IPS DF 4.7 (cell line): ENCODE measurements at regions not wholly inside any gene's neighbourhood (a gene's known extent, or its start where the extent isn't known, plus 50 kb on each side); places are given as distances from the start of the nearest gene placed in this dataset.

Source experiments
- DNase-seq: peaks from one replicate; pipeline ENCODE4 v3.0.0-alpha.2; 2013; ENCODE audit warnings: low spot score; ENCODE audit errors: extremely low read depth

DNA sequence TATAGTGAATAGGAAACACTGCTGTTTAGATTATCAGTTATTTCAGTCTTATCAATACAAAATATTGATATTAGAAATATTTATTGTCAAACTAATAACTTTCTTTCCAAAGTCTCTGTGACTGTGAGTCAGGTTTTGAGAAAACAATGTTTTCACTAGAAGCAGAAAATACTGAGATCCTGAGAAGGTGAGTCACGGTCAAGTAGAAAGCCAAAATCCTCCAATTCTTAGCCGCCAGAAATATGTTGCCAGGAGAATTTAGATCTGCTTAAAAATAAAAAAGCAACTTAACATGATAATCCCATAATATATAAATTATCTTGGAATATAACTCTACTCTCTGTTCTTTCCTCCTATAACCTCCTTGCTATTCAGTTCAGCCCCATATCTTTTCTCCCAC is 181.9 kb upstream of the NRXN1 start:
- no peak for DNase-seq

DNA sequence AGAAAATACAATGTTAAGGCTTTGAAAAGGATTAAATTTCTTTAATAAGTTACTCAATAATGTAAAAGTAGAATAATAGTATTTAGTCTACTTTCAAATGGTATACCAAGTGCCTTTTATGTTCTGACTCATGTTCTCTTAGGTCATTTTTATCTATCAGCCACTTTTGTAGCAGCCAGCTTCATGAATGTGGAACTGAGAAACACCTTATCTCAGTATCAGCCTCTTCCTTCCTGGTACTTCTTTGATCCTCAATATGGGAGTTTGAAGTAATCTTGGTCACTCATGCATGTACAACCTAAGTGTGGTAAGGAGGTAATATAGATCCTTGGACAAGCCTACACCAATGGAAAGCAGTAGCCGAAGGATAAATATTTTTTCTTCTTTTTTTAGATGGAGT is 180.4 kb upstream of the NRXN1 start:
- DNase-seq, result no peak

DNA sequence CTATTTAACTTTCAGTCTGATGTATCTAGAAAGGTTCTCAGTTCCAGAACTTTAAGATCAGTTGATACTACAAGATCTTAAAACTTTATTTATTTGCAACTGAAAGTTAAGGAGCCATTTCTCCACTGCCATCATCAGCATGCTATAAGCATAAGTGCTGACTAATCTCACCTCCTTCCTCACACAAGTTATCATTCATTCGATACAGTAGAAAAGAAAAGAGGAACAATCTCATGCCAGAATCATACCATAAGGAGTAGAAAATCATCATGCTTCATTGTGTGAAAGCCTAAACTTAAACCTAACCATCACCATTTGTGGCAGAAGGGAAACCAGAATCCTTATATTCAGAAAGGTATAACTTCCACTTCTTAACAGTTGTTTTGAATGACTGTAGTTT is 176.6 kb upstream of the NRXN1 start:
- no peak for DNase-seq

DNA sequence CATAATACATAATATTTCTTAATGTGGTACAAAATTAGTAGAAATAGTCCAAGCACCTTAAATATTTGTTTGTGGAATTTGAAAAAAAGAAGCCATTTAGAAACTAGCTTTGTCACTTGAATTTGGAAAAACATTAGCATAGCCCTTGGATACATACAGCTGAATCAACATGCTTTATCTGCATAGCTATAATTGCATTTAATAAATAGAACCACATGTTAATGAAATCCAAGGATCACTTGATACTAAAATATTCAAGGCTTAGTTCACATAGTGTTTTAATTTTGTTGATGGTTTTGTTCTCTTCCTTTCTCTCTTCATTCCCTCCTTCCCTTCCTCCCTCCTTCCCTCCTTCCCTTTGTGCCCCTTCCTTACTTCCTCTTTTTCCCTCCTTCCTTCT is 169.4 kb upstream of the NRXN1 start:
- no peak for DNase-seq

DNA sequence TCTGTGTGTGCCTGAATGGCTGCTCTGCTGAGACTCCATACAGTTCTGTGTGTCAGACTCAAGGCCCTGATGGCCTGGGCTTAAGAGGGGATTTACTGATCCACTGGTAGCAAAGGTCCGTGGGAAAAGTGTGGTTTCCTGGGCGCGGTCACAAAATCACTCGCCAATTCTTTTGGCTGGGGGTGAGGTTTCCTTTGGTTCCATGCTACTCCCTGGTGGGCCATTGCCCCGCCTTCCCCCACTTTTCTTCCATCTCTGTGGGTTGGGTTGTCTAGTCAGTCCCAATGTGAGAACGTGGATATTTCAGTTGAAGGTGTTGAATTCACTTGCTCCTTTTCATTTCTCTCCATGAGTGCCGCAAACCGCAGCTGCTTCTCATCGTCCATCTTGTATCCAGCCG is 162.7 kb upstream of the NRXN1 start:
- DNase-seq, result no peak

DNA sequence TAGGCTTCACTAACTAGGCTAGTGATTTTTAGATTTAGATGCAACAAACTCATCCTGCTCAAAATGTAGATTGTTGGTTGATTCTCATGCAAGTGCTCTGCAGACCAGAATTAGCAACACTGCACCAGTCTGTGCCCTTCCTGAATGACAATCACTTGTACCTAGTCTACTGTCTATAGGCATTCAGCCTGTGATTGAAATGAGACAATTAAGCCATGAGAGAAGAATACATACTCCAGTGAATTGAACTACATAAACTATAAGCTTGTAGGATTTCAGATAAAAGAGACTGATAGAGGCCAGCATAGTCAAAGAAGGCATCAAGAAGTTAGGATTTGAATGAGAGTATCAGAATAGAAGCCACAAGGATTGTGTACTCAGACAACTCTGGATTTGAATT is 138.3 kb upstream of the NRXN1 start:
- no peak for DNase-seq

DNA sequence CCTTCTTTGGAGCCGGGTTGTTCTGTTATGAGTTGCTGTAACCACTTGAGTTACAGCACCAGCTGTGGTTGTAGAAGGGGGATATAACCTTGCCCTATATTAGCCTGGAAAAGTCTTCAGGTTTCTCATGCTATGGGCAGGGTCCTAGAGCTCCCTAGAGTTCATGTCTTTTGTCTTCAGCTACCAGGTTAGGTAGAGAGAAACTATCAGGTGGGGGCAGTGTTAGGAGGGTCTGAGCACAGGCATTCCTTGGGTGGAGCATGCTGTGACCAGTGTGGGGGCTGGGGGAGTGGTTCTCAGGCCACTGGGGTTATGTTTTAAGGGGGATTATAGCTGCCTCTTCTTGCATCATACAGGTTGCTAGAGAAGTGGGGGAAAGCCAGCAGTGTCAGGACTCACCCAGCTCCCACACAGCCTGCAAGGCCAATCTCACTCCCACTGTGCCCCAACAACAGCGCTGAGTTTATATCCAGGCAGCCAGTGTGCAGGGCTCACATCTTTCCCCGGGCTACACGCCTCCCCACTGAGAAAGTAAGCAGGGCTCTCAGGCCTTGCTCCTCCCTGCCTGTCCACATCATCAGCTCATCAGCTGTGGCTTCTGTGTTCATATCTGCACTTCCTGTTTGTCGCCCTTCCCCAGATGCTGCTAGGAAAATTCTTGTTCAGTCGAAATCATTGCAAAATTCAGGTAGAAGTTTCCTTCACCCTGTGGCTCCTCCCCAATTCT is 133.8 kb upstream of the NRXN1 start:
- no peak for DNase-seq

DNA sequence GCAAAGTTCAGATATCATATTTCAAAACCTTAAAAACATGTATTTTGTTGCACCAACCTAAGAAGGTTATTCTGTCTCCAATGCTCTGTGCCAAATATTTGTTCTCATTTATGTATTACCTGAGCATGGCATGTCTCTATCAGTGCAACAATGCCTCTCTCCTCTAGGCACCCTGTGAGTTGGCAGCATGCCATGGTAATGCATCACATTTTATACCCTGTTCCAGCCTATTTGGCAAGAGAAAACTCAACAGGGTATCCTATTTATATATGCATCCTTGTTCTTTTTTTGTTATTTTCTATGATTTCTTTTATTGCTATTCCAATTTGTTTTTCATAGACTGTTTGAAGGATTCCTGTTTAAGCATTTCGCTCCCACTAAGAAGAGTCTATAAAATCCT is 126.3 kb upstream of the NRXN1 start:
- DNase-seq, result no peak

DNA sequence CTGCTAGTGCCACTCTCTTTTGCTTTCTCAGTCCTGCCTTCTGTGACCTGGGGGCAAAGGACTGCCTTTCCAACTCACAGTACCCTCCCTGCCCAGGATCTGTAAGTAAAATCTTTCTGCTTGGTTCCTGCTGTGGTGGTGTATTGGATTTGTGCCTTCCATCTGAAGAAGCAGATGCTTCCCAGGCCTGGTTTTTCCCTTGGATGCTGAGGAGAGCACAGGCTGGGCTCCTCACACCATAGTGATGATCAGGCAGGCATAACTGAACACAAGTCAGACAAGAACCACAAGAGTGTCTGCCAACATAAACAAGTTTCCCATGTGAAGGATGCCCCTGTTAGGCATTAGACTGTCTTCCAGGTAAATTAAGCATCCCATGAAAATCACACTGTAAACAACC is 121.3 kb upstream of the NRXN1 start:
- no peak for DNase-seq

DNA sequence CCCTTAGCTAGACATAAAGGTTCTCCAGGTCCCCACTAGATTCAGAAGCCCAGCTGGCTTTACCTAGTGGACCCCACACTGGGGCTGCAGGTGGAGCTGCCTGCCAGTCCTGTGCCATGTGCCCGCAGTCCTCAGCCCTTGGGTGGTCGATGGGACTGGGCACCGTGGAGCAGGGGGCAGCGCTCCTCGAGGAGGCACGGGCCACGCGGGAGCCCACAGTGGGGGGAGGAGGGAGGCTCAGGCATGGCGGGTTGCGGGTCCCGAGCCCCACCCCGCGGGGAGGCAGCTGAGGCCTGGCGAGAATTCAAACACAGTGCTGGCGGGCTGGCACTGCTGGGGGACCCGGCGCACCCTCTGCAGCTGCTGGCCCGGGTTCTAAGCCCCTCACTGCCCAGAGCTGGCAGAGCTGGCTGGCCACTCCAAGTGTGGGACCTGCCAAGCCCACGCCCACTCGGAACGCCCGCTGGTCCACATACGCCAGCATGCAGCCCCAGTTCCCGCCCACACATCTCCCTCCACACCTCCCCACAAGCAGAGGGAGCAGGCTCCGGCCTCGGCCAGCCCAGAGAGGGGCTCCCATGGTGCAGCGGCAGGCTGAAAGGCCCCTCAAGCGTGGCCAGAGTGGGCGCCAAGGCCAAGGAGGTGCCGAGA is 119.7 kb upstream of the NRXN1 start:
- DNase-seq, result no peak

DNA sequence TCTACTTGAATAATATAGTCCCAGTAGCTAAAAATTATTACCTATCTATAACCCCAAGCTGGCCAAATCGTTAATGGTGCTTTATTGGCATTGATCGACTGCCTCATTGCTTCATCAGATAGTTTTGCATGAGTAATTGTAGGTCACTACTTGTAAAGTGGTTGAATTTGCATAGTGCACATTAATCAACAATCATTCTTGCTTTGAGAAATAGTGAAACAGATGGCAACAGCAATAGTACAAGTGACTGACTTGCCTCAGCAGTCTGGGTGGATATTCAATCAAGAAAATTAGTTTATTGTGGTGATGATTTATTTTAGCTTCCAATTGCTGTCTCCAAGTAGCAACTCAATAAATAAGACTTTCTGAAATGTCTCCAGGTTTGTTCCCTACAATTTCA is 117.8 kb upstream of the NRXN1 start:
- DNase-seq, result no peak

DNA sequence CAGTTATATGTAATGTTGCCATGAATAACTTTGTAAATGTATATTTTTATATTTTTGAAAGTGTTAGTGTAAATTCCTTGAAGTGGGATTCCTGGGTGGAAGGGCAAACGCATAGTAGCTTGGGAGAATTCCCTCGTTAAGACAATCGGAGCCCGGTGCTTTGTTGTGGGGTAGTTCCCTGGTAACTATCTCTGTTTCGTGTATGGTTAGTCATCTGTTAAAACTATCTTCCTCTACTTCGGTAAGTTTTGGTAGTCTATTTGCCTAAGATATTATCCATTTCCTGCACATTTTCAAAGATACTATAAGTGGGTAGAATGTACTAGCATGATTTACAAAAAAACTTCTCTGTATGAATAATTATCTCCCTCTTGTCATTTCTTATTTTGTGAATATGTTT is 113.8 kb upstream of the NRXN1 start:
- no peak for DNase-seq

DNA sequence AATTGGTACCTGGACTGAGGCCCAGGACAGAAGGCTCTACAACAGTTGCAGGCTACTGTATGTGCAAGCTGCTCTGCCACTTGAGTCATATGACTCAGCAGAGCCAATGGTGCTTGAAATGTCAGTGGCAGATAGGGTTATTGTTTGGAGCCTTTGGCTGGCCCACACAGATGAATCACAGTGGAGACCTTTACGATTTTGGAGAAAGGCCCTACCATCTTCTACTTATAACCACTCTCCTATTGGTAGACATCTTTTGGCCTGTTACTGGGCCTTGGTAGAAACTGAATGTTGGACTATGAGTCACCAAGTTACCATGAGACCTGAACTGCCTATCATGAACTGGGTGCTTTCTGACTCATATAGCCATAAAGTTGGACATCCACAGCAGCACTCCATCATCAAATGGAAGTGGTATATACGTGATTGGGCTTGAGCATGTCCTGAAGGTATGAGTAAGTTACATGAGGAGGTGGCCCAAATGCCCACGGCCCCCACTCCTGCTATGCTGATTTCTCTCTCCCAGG is 88.9 kb upstream of the NRXN1 start:
- DNase-seq, result no peak

DNA sequence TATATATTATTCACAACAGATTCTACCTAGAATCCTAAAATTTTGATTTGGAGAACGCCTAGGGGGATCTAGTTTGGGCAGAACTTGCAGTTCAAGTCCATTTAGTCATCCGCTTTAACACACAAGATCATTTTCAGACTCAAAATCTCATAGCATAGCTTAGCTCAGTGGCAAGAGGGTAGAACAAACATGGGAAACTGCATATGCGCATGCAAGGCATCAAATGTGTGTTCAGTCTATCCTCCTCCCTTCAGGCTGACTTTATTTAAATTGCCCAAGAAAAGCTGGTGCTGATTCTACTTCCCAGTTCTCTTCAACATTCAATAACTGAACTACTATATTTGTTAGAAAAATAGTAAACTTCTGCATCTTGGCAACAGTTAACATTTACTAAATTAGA is 79.6 kb upstream of the NRXN1 start:
- DNase-seq, result no peak

DNA sequence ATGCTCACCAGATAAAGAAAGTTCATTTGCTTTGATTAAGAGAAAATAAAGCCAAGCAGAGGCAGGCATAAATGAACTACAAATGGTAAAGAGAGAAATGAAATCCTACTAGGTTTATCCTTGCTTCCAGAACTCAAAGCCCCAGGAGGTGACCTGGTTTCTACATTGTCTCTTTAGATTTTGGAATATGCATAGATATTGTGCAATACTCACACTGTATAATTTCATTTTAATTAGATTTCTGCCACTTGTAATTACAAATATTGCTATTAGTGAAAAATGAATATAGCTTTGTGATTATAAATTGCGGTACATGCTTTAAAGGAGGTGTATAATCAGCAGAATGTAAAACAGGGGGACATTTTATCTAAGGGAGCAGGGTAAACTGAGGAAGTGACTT is 76.9 kb upstream of the NRXN1 start:
- DNase-seq, result no peak

DNA sequence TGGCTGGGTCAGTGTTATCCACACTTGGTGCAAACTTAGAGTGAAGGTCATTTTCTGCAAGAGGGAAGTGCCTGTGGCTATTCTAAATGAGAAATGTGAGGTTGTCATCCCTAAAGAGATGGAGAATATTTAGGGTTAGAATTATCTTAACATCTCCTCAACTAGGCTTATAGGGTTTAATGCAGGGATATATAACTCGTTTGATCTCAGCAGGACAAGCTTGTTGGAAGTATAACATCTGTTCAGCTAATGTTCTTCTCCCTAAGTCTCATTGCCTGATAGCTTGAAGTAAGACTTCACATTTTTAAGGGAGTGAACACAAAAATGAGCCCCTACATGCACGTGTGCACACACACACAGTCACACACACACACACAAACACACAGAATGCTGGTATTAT is 75.9 kb upstream of the NRXN1 start:
- DNase-seq, result no peak

DNA sequence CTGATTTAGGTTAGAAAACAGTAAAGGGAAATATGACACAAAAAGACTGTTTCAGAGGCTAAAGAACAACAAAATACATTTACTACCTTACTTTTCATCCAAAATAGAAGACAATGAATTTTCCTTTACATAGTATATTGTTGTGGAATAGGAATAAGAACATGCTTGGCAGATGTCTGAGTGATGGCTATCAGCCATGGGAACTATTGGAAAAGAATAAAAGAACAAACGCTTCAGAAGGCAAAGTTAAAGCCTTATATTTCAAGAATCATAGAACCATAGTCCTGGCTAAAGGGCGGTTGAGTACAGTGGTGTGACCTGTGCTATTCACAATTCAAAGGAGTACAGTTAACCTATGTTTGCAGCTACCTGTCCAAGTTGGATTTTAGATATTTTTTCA is 73.9 kb upstream of the NRXN1 start:
- DNase-seq, result no peak

DNA sequence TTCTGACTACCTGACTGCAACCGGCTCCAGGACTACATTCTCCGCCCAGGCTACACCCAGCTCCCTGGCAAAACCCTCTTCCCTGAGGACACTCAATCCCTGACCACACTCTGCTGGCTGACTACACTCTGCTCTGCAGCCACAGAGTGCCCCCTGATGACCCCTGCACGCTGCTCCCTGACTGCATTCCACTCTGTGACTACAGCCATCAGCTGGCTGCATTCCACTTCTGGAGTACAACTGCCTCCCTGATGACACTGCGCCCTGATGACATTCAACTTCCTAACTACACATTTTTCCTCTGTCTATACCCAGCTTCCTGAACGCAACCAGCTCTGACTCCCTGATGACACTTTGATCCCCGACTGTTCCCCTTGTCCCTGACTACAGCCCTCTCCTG is 71.3 kb upstream of the NRXN1 start:
- DNase-seq, result no peak

DNA sequence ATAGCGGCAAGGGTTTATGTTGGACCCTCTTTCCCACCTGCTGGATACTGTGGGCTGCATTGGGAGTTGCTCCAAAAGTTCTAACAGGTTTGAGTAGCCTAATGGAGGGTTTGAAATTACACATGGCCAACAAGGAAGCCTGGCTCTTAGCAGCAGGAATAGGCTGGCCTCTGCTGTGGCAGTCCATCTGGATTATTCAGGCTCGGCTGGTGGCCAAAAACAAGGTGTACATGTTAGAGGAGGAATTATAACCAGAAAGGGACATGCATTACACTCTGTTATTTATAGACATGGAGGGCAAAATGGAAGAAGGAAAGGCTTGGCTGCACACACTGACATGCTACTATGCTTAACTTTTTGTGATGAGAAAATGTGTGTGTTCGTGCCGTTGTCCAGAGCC is 61.1 kb upstream of the NRXN1 start:
- DNase-seq, result no peak

DNA sequence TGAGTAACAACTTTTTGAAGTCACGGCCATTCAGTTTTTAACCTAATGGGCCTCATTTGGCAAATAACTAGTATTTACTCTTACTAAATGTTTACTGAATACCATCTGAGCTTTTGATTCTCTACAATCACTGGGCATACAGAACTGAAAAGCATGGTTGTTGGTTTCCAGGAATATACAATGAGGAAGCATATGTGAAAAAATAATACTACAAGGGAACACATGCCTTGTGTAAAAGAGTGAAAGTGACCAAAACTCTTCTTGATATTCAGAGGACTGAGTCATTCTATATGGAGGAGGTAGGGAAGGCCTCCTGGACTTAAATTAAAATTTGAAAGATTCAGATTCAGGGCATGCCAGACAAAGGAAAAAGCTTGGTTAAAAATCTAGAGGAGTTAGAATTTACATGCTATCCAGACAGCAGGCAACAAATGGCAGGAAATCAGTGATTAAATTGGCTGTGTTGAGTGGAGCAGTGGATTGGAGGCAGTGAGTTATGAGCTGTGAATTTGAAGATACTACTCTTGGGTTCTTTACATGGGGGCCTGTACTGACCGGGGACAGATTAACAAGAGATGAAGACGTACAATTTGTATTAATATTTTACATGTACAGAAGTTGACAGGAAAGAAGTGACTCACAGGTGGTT is 53.6 kb upstream of the NRXN1 start:
- no peak for DNase-seq

DNA sequence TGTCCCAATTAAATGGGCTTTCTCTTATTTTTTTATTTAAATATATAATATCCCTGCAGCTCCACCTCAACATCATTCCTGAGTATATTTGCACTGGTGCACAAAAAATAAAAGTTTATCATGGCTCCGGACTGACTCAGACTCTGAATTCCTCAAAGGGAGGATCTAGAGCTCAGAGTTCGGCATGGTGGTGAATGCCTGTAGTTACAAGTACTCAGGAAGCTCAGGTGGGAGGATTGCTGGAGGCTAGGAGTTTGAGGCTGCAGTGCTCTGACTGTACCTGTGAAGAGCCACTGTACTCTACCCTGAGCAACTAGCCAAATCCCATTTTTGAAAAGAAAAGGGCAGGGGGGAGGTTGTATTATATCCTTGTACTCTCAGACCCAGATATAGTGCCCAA is 52.8 kb upstream of the NRXN1 start:
- no peak for DNase-seq
